Smooth muscle cell (in vitro differentiated cells): ENCODE measurements at regions not wholly inside any gene's neighbourhood (a gene's known extent, or its start where the extent isn't known, plus 50 kb on each side); places are given as distances from the start of the nearest gene placed in this dataset.

Experiments used
- DNase-seq: peaks from one replicate; lab custom pipeline; 2025; ENCODE audit not compliant: unreplicated experiment; lab: John Stamatoyannopoulos, UW
- H2AFZ ChIP-seq: fragments of 200-600 bp; sonication (generic); 2 replicates; pipeline ENCODE4 v1.6.0; 2016; ENCODE audit warnings: antibody characterized with exemption, low read depth, mild to moderate bottlenecking
- H3F3A ChIP-seq: fragments of 200-600 bp; sonication (generic); 2 replicates; pipeline ENCODE4 v1.6.0; 2017; ENCODE audit warnings: antibody characterized with exemption, low read depth
- H3K27ac ChIP-seq: fragments of 200-600 bp; sonication (generic); 2 replicates; pipeline ENCODE4 v1.5.1; 2016; ENCODE audit warnings: low read depth, mild to moderate bottlenecking
- H3K27me3 ChIP-seq: fragments of 200-600 bp; sonication (generic); 2 replicates; pipeline ENCODE4 v1.6.1; 2016; ENCODE audit warnings: low read depth, mild to moderate bottlenecking
- H3K36me3 ChIP-seq: fragments of 200-600 bp; sonication (generic); 2 replicates; pipeline ENCODE4 v1.5.1; 2016; ENCODE audit warnings: low read depth
- H3K4me1 ChIP-seq: fragments of 200-600 bp; sonication (generic); 2 replicates; pipeline ENCODE4 v1.5.1; 2016; ENCODE audit warnings: low read depth
- H3K4me2 ChIP-seq: fragments of 200-600 bp; sonication (generic); 2 replicates; pipeline ENCODE4 v1.6.0; 2016; ENCODE audit warnings: mild to moderate bottlenecking
- H3K4me3 ChIP-seq: fragments of 200-600 bp; sonication (generic); 2 replicates; pipeline ENCODE4 v1.5.1; 2016; ENCODE audit warnings: mild to moderate bottlenecking
- H3K79me2 ChIP-seq: fragments of 200-600 bp; sonication (generic); 2 replicates; pipeline ENCODE4 v1.6.0; 2016; ENCODE audit warnings: low read depth, mild to moderate bottlenecking
- H3K9ac ChIP-seq: fragments of 200-600 bp; sonication (generic); 2 replicates; pipeline ENCODE4 v1.6.0; 2016; ENCODE audit warnings: low read depth
- H3K9me3 ChIP-seq: fragments of 200-600 bp; sonication (generic); replicated peaks from 2 replicates; pipeline ENCODE4 v1.5.1; 2016; ENCODE audit warnings: low read depth
- H4K20me1 ChIP-seq: fragments of 200-600 bp; sonication (generic); 2 replicates; pipeline ENCODE4 v1.6.0; 2016; ENCODE audit warnings: low read depth
- WGBS: methylation state at CpG from one replicate; pipeline ENCODE4 v1.1.7; 2016; ENCODE audit warnings: low lambda C conversion rate; 5-methylcytosine and 5-hydroxymethylcytosine counted together
- TF ChIP-seq, protein P1 (sequence below): fragments of 200-600 bp; sonication (generic); IDR thresholded peaks from 2 replicates; pipeline ENCODE4 v1.5.1; 2017; ENCODE audit warnings: borderline replicate concordance, mild to moderate bottlenecking, antibody characterized with exemption; ENCODE audit not compliant: insufficient read depth, poor library complexity, severe bottlenecking

DNA sequence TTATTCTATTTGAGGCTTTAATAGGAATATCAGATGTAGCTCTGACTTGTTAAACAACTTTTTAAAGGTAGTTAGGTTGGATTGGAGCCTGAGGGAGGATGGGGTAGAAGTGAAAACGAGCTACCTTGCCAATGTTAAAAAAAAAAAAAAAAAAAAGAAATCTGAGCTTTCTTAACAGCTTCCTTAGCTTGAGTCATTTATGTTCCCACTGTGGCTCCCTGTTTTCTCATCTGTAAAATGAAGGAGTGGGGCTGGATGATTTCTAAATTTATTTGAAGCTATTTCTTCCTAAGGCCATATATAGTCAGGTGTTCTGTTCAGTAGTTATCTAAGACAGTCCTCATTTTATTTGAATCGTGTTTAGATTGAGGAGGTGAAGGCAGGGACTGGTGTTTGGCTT is 105.7 kb downstream of the EDEM1 start:
- DNase-seq = no peak
- Histone ChIP-seq H3K27me3 (no peaks in the 10 kb centered on the region), H3K4me3 (no peak overlapping the region), H3K4me2 (no peak overlapping the region), H2AFZ (no peak overlapping the region), H3K36me3 (no peaks in the 10 kb centered on the region), H4K20me1 (no peaks in the 10 kb centered on the region), H3K79me2 (no peaks in the 10 kb centered on the region), H3K9me3 (no peaks in the 10 kb centered on the region), H3F3A (no peaks in the 10 kb centered on the region), H3K4me1 (no peaks in the 10 kb centered on the region), H3K9ac (no peak overlapping the region), H3K27ac (peak overlapping the region; percentile 95)
- TF ChIP-seq, protein P1, sequence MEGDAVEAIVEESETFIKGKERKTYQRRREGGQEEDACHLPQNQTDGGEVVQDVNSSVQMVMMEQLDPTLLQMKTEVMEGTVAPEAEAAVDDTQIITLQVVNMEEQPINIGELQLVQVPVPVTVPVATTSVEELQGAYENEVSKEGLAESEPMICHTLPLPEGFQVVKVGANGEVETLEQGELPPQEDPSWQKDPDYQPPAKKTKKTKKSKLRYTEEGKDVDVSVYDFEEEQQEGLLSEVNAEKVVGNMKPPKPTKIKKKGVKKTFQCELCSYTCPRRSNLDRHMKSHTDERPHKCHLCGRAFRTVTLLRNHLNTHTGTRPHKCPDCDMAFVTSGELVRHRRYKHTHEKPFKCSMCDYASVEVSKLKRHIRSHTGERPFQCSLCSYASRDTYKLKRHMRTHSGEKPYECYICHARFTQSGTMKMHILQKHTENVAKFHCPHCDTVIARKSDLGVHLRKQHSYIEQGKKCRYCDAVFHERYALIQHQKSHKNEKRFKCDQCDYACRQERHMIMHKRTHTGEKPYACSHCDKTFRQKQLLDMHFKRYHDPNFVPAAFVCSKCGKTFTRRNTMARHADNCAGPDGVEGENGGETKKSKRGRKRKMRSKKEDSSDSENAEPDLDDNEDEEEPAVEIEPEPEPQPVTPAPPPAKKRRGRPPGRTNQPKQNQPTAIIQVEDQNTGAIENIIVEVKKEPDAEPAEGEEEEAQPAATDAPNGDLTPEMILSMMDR = no peak
- 56% methylated on average over 2 of the region's 2 CpGs for WGBS

GRCh38 chr3:5294356-5294755 is 106.8 kb downstream of the EDEM1 start:
- Histone ChIP-seq H3K27ac (peak overlapping the region; percentile 95), H3K79me2 (no peaks in the 10 kb centered on the region), H3K36me3 (no peaks in the 10 kb centered on the region), H2AFZ (no peak overlapping the region), H3K4me3 (no peak overlapping the region), H3F3A (no peaks in the 10 kb centered on the region), H3K27me3 (no peaks in the 10 kb centered on the region), H3K9me3 (no peaks in the 10 kb centered on the region), H3K4me2 (peak overlapping the region; percentile 66), H3K4me1 (no peaks in the 10 kb centered on the region), H3K9ac (peak overlapping the region; percentile 37), H4K20me1 (no peaks in the 10 kb centered on the region)
- DNase-seq = no peak
- TF ChIP-seq, protein P1 = no peak
- 34% methylated on average over 4 of the region's 4 CpGs for WGBS

GRCh38 chr3:5295191-5295690 is 107.7 kb downstream of the EDEM1 start:
- Histone ChIP-seq H4K20me1 (no peaks in the 10 kb centered on the region), H3K4me2 (no peak overlapping the region), H3F3A (no peaks in the 10 kb centered on the region), H3K4me3 (no peak overlapping the region), H3K27ac (peak overlapping the region; percentile 95), H3K9me3 (no peaks in the 10 kb centered on the region), H3K79me2 (no peaks in the 10 kb centered on the region), H3K9ac (peak overlapping the region; percentile 37), H2AFZ (no peak overlapping the region), H3K4me1 (no peaks in the 10 kb centered on the region), H3K27me3 (no peaks in the 10 kb centered on the region), H3K36me3 (no peaks in the 10 kb centered on the region)
- no peak for DNase-seq
- WGBS = 78% methylated on average over 1 of the region's 1 CpG
- TF ChIP-seq, protein P1 = no peak

DNA sequence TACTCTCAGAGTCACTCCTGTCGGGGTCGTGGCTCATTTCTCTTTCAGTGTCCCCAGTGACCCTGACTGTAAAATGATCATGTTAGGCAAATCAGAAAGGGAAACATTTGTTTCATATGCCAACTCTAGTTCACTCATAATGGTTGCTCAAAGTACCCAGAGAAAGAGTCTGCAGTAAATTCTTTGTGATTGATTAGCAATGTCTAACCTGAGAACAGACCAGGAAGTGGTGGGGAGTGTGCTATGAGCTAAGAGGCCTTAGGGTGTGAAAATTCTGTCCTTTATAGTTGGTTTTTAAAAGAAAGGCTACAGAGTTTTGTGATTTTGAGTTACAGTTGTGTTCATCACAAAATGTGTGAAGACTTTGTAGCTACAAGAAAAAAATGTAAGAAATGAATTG is 108.9 kb downstream of the EDEM1 start:
- TF ChIP-seq, protein P1 = no peak
- Histone ChIP-seq H3K36me3 (no peaks in the 10 kb centered on the region), H3K9ac (no peak overlapping the region), H3K4me1 (no peaks in the 10 kb centered on the region), H3K27me3 (no peaks in the 10 kb centered on the region), H3K27ac (no peak overlapping the region), H3F3A (no peaks in the 10 kb centered on the region), H3K4me3 (no peak overlapping the region), H4K20me1 (no peaks in the 10 kb centered on the region), H3K9me3 (no peaks in the 10 kb centered on the region), H3K79me2 (no peaks in the 10 kb centered on the region), H3K4me2 (no peak overlapping the region), H2AFZ (no peak overlapping the region)
- WGBS = 96% methylated on average over 2 of the region's 2 CpGs
- DNase-seq = no peak
